IPS-18a (cell line): ENCODE measurements at regions not wholly inside any gene's neighbourhood (a gene's known extent, or its start where the extent isn't known, plus 50 kb on each side); places are given as distances from the start of the nearest gene placed in this dataset.

Experiments used
- H3K27ac ChIP-seq: one replicate; pipeline ENCODE4 v1.5.1; 2013; ENCODE audit warnings: low read length
- H3K27me3 ChIP-seq: one replicate; pipeline ENCODE4 v1.6.1; 2013; ENCODE audit warnings: mild to moderate bottlenecking, low read length; ENCODE audit not compliant: control insufficient read depth, insufficient read depth
- H3K36me3 ChIP-seq: one replicate; pipeline ENCODE4 v1.6.1; 2013; ENCODE audit warnings: low read depth, low read length; ENCODE audit not compliant: control insufficient read depth
- H3K4me1 ChIP-seq: one replicate; pipeline ENCODE4 v1.6.1; 2013; ENCODE audit warnings: low read depth, low read length; ENCODE audit not compliant: control insufficient read depth
- H3K4me3 ChIP-seq: one replicate; pipeline ENCODE4 v1.5.1; 2013; ENCODE audit warnings: low read length
- H3K9ac ChIP-seq: one replicate; pipeline ENCODE4 v1.6.1; 2013; ENCODE audit warnings: mild to moderate bottlenecking, low read length, moderate library complexity
- H3K9me3 ChIP-seq: one replicate; pipeline ENCODE4 v1.6.1; 2013; ENCODE audit warnings: low read depth, low read length; ENCODE audit not compliant: control insufficient read depth

GRCh38 chr15:98522127-98522526 lies 126.2 kb upstream of the IGF1R start:
- Histone ChIP-seq H3K36me3 (no peaks in the 10 kb centered on the region), H3K27ac (no peak overlapping the region), H3K27me3 (peaks cover 4% of the 10 kb centered on the region), H3K9me3 (no peaks in the 10 kb centered on the region), H3K9ac (no peak overlapping the region), H3K4me3 (no peak overlapping the region), H3K4me1 (peaks cover 7% of the 10 kb centered on the region)

DNA sequence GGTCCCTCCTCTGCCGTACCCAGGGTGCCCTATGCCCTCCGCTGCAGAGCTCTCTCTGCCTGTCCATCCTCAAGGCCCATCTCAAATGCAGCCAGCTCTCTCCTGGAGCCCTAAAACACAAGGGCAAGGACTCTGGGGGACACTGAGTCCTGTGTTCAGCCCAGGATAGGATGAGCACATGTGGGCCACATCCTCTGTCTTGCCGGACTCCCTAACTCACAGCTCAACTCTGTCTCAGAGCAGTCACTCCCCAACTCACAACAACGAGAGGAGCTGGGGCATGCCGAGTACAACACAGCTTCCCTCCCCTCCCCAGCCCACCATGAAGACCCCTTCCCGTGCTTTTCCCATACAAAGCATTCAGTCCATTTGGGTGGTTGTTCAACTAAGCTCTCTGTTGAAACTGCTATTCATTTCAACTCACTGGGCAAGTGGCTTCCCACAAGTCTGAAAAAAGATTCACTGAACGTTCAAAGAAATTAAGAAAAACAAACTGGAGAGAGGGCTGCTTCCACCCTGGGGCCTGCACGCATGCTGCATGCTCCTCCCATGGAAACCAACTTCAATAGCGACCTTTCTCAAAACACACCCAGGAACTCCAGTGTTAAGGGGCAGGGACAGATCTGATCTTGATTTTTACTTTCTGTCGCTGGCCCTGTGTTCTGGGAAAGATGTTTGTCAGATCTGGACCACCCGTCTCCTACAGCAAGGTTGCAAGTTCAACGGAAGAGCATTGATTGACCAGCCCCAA lies 124.3 kb upstream of the IGF1R start:
- Histone ChIP-seq H3K9ac (no peak overlapping the region), H3K4me1 (peaks cover 7% of the 10 kb centered on the region), H3K27ac (no peak overlapping the region), H3K9me3 (no peaks in the 10 kb centered on the region), H3K4me3 (no peak overlapping the region), H3K27me3 (peaks cover 4% of the 10 kb centered on the region), H3K36me3 (no peaks in the 10 kb centered on the region)

- Histone ChIP-seq H3K9ac (no peak overlapping the region), H3K4me3 (no peak overlapping the region), H3K27ac (no peak overlapping the region), H3K36me3 (no peaks in the 10 kb centered on the region), H3K4me1 (peaks cover 4% of the 10 kb centered on the region), H3K9me3 (no peaks in the 10 kb centered on the region), H3K27me3 (no peaks in the 10 kb centered on the region)
Measured at GRCh38 chr15:98524838-98525660, 123.3 kb upstream of the IGF1R start.

DNA sequence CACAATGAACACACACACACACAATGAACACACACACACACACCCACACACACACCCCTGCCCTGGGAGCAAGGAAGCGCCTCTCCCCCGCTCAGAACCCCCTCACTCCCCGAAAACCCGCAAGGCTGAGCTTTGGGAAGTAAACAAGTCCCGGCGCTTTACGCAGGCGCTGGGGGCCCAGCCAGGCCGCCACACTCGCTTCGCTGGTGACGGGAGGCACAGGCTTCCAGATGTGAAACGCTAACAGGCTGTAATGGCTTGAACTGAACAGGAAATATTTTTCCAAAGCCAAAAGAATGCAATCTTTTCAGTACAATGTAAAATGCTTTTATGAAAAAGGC lies 122.7 kb upstream of the IGF1R start:
- no peak overlapping the region for H3K27ac ChIP-seq
- H3K36me3 ChIP-seq: no peaks in the 10 kb centered on the region
- H3K9me3 ChIP-seq: no peaks in the 10 kb centered on the region
- H3K4me1 ChIP-seq: peaks cover 4% of the 10 kb centered on the region
- H3K27me3 ChIP-seq: no peaks in the 10 kb centered on the region
- H3K4me3 ChIP-seq: no peak overlapping the region
- no peak overlapping the region for H3K9ac ChIP-seq

- Histone ChIP-seq H3K27me3 (no peaks in the 10 kb centered on the region), H3K4me3 (no peak overlapping the region), H3K9me3 (no peaks in the 10 kb centered on the region), H3K36me3 (no peaks in the 10 kb centered on the region), H3K4me1 (peaks cover 4% of the 10 kb centered on the region), H3K27ac (no peak overlapping the region), H3K9ac (no peak overlapping the region)
Measured at GRCh38 chr15:98526094-98526493, 122.2 kb upstream of the IGF1R start.

DNA sequence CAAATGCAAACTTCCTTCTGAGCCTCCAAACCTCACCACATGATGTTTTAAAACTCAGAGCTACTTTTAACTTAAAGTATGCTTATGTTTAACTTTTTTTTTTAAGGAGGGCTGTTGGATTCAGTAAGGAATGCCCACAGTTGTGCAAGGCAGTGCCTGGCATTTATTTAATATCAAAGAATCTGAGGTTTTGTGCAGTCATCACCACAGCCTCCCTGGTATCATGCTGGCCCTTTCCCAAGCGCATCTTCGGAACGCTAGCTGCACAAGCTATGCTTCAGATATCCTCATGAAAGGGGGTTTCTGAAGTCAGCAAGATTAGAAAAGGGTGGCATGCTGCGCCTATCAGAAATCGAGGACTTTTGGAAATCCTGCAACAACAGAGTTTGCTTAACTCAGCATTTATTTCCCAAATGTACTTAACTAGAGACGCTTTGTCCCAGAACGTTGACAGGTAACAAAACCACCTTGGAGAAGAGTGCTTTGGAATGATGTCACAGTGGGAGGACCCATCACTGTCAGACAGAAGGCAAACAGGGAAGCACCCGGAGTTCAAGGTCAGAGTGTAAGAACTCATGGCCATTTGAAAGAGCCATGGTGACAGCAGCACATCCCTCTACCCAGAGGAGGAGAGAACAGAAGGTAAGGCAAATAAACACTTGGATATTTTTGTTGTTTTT lies 120.2 kb upstream of the IGF1R start:
- Histone ChIP-seq H3K27ac (no peak overlapping the region), H3K4me3 (no peak overlapping the region), H3K9ac (no peak overlapping the region), H3K4me1 (peaks cover 4% of the 10 kb centered on the region), H3K36me3 (no peaks in the 10 kb centered on the region), H3K9me3 (no peaks in the 10 kb centered on the region), H3K27me3 (no peaks in the 10 kb centered on the region)

DNA sequence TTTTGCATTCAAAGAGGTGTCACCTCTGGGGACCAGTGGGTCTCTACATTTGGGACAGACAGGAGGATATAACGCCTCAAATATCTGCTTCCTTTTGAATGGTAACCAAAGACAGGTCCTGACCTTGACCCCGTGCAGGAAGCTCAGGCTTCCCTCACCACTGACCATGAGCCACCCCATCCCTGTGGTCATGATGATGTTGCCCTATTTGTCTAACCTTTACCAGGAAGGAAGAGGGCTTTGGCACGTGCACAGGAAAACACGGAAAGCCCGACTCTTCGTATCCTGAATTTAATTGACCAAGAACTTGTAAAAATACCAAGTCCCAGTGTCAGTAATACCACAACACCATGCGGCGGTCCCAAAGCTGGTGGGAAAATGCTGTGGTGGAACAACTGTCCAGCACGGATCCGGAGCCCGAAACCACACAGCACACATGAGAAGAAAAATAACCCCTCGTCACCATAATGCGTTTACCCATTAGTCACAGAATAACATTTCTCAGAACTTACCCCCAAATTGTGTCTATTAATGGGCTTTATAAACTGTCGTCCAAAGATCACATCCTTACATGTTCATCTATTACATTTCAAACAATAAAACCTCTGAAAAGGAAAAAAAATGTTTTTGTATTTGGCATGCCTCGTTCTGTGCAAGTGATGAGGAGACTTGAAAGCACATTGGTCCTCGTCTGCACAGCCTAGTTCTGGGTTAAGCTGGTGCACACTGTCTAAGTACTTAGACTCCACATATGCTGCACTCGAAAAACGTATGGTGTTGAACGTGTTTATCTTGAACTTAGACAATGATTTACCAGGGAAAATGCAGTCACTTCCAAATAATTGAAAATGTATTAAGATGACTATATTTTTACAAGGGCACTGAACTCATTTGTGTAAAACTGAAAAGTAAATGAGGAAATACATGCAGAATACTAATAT lies 118.9 kb upstream of the IGF1R start:
- no peak overlapping the region for H3K27ac ChIP-seq
- no peaks in the 10 kb centered on the region for H3K27me3 ChIP-seq
- H3K36me3 ChIP-seq: no peaks in the 10 kb centered on the region
- no peak overlapping the region for H3K9ac ChIP-seq
- no peak overlapping the region for H3K4me3 ChIP-seq
- peaks cover 3% of the 10 kb centered on the region for H3K4me1 ChIP-seq
- no peaks in the 10 kb centered on the region for H3K9me3 ChIP-seq

DNA sequence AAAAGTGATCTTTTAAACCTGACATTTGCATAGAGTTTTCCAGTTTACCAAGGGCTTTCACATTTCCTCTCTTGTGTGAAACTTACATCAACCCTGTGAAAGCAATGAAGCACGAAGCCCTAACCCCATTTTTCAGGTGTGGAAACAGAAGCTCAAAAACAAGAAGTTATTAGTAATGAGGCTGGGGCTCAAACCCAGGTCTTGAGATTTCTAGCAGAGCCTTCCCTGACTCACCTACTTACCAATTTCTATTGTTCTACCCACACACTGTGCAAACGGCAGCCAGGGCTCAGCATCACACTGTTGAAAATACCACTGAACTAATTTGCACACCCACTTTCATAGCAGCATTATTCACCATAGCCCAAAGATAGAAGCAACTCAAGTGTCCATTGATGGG lies 117.8 kb upstream of the IGF1R start:
- Histone ChIP-seq H3K9ac (no peak overlapping the region), H3K27ac (no peak overlapping the region), H3K27me3 (no peaks in the 10 kb centered on the region), H3K9me3 (no peaks in the 10 kb centered on the region), H3K36me3 (no peaks in the 10 kb centered on the region), H3K4me1 (no peaks in the 10 kb centered on the region), H3K4me3 (no peak overlapping the region)

GRCh38 chr15:98532063-98532462 lies 116.3 kb upstream of the IGF1R start:
- Histone ChIP-seq H3K36me3 (no peaks in the 10 kb centered on the region), H3K27ac (no peak overlapping the region), H3K4me1 (no peaks in the 10 kb centered on the region), H3K9me3 (no peaks in the 10 kb centered on the region), H3K9ac (no peak overlapping the region), H3K4me3 (no peak overlapping the region), H3K27me3 (no peaks in the 10 kb centered on the region)

GRCh38 chr15:98536976-98537375 lies 111.4 kb upstream of the IGF1R start:
- Histone ChIP-seq H3K4me1 (no peaks in the 10 kb centered on the region), H3K36me3 (no peaks in the 10 kb centered on the region), H3K9ac (no peak overlapping the region), H3K27me3 (no peaks in the 10 kb centered on the region), H3K9me3 (no peaks in the 10 kb centered on the region), H3K27ac (no peak overlapping the region), H3K4me3 (no peak overlapping the region)

DNA sequence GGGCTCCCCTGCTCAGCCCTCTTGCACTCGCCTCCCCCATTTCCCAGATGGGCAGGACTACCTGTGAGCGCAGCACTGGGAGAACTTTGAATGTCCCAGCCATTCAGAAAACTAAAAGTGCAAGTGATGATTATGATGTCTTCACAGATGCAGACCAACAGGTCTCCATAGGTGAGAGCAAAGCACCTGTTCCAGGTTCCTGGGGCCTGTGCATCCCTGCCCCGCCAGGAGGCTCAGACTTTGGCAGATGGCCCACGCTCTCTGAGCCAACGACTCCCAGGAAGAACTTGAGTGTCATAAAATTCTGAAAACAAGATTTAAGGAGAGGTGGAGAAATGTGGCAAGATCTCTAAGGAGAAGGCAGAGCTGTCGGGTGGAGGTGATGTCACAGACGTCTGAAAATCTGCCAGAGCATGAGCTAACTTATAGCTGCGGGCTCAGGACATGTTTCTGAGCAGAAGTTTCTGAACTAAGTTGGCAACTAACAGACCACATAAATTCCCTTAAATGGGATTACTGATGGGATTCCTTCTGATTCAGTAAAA lies 110.8 kb upstream of the IGF1R start:
- Histone ChIP-seq H3K4me3 (no peak overlapping the region), H3K4me1 (no peaks in the 10 kb centered on the region), H3K9me3 (no peaks in the 10 kb centered on the region), H3K36me3 (no peaks in the 10 kb centered on the region), H3K27me3 (no peaks in the 10 kb centered on the region), H3K27ac (no peak overlapping the region), H3K9ac (no peak overlapping the region)
